Lower leg skin (tissue), 4 donors: ENCODE measurements at regions not wholly inside any gene's neighbourhood (a gene's known extent, or its start where the extent isn't known, plus 50 kb on each side); places are given as distances from the start of the nearest gene placed in this dataset.

Experiments
- DNase-seq, 2 donors: peaks; one replicate each; pipeline ENCODE4 v3.0.0-alpha.2; 2019; ENCODE audit warnings: low spot score in 2 of 2
- H3K4me3 ChIP-seq: fragments of 200-600 bp; sonication (generic); 2 replicates; pipeline ENCODE4 v1.5.1; 2017; ENCODE audit warnings: mild to moderate bottlenecking, low read depth; ENCODE audit not compliant: poor library complexity, severe bottlenecking
- CTCF ChIP-seq, 3 donors: fragments of 450-650 bp; IDR thresholded peaks; one replicate each; pipeline ENCODE4 v1.5.1; 2016; ENCODE audit warnings: antibody characterized with exemption in 3 of 3, mild to moderate bottlenecking in 3 of 3, moderate library complexity in 2 of 3
- POLR2A ChIP-seq, 2 donors: fragments of 450-650 bp; IDR thresholded peaks; one replicate each; pipeline ENCODE4 v1.6.1; 2016 to 2017; ENCODE audit warnings: antibody characterized with exemption in 2 of 2, mild to moderate bottlenecking in 1 of 2, moderate library complexity in 1 of 2
- WGBS, 2 donors: methylation state at CpG; one replicate each; pipeline ENCODE4 v1.1.5; 2018; 5-methylcytosine and 5-hydroxymethylcytosine counted together
- intact Hi-C: fragments of 100-400 bp; cut with DNase I; formaldehyde crosslinking; loops from one replicate; pipeline ENCODE4 v1.15.0; 2023; ENCODE audit warnings: low total_unique reads

GRCh38 chr11:120044011-120044675 is 93.8 kb downstream of the TRIM29 start:
- peak in 1 of 2 donors; percentile 21 for DNase-seq
- TF ChIP-seq CTCF (IDR thresholded peaks at IDR 0.05) (no peak), POLR2A (IDR thresholded peaks at IDR 0.05) (no peak)
- no peak overlapping the region for H3K4me3 ChIP-seq
- WGBS, 2 donors = 63 to 68% methylated on average over 1 of the region's 1 CpG
- intact Hi-C loops = no loop called here

- intact Hi-C loops = no loop called here
- H3K4me3 ChIP-seq = no peak overlapping the region
- DNase-seq = peak in 1 of 2 donors; percentile 62
- 76 to 81% methylated on average over 4 of the region's 4 CpGs for WGBS, 2 donors
- no peak for TF ChIP-seq CTCF (IDR thresholded peaks at IDR 0.05)
- no peak for TF ChIP-seq POLR2A (IDR thresholded peaks at IDR 0.05)
Measured at GRCh38 chr11:120043328-120043945, 94.5 kb downstream of the TRIM29 start.

GRCh38 chr11:120041625-120042024 is 96.3 kb downstream of the TRIM29 start:
- WGBS, 2 donors = 82 to 90% methylated on average over 2 of the region's 2 CpGs
- intact Hi-C loops = no loop called here
- no peak overlapping the region for H3K4me3 ChIP-seq
- DNase-seq = no peak
- TF ChIP-seq POLR2A (IDR thresholded peaks at IDR 0.05) = no peak
- TF ChIP-seq CTCF (IDR thresholded peaks at IDR 0.05) = no peak

- intact Hi-C loops = no loop called here
- TF ChIP-seq POLR2A (IDR thresholded peaks at IDR 0.05) (no peak), CTCF (IDR thresholded peaks at IDR 0.05) (no peak)
Measured at GRCh38 chr11:120040151-120040840, 97.6 kb downstream of the TRIM29 start.

GRCh38 chr11:120039039-120039438 is 98.9 kb downstream of the TRIM29 start:
- TF ChIP-seq CTCF (IDR thresholded peaks at IDR 0.05) (no peak), POLR2A (IDR thresholded peaks at IDR 0.05) (no peak)
- DNase-seq = peak in 1 of 2 donors; percentile 23
- intact Hi-C loops = no loop called here
- no peak overlapping the region for H3K4me3 ChIP-seq
- WGBS, 2 donors = 95 to 96% methylated on average over 1 of the region's 1 CpG

More at GRCh38 chr11:120040151-120040840, 97.6 kb downstream of the TRIM29 start:
- 77 to 83% methylated on average over 6 of the region's 6 CpGs for WGBS, 2 donors
- no peak overlapping the region for H3K4me3 ChIP-seq
- peak in 1 of 2 donors; percentile 53 for DNase-seq
